NB4 (cell line): ENCODE measurements at regions not wholly inside any gene's neighbourhood (a gene's known extent, or its start where the extent isn't known, plus 50 kb on each side); places are given as distances from the start of the nearest gene placed in this dataset.

Experiments
- CTCF ChIP-seq: IDR thresholded peaks from one replicate; pipeline ENCODE4 v1.5.1; 2012; ENCODE audit warnings: low read depth, low read length
- MAX ChIP-seq: IDR thresholded peaks from 2 replicates; pipeline ENCODE4 v1.6.1; 2011; ENCODE audit warnings: low read depth, low read length
- MYC ChIP-seq: IDR thresholded peaks from 2 replicates; pipeline ENCODE4 v1.6.1; 2011; ENCODE audit warnings: low read depth, low read length
- POLR2A ChIP-seq: IDR thresholded peaks from 2 replicates; pipeline ENCODE4 v1.6.1; 2011; ENCODE audit warnings: mild to moderate bottlenecking; ENCODE audit not compliant: insufficient read length; ENCODE audit errors: extremely low read depth

GRCh38 chr9:16331527-16331926 lies 538.9 kb downstream of the BNC2 start:
- TF ChIP-seq CTCF (no peak), MYC (no peak), POLR2A (no peak), MAX (no peak)
